HepG2 (cell line): ENCODE measurements at regions not wholly inside any gene's neighbourhood (a gene's known extent, or its start where the extent isn't known, plus 50 kb on each side); places are given as distances from the start of the nearest gene placed in this dataset.

Experiments
- ATAC-seq: fragments of 200-7000 bp; cut with Tn5 transposase; 3 replicates; pipeline ENCODE4 v1.9.1; 2020; ENCODE audit warnings: mild to moderate bottlenecking, moderate library complexity
- BruUV-seq: library from RNA; stranded (reverse); fragments of 400-500 nt; replicated peaks from 2 replicates; lab custom pipeline; 2021; lab: Mats Ljungman, UMichigan
- CTCF ChIA-PET: fragments of 300-600 bp; formaldehyde crosslinking; extraction: SDS; loops from one replicate; lab custom pipeline; 2021; ENCODE audit warnings: low total read pairs, inconsistent platforms, low intra/inter-chr PET ratio; lab: Yijun Ruan, JAX
- POLR2A ChIA-PET: fragments of 350-600 bp; sonication (Branson Sonifier 250); formaldehyde crosslinking; loops from one replicate; lab custom pipeline; 2020; ENCODE audit warnings: antibody characterized with exemption, inconsistent platforms; lab: Yijun Ruan, JAX
- DNase-seq: peaks from one replicate; pipeline ENCODE4 v3.0.0-alpha.2; 2015; ENCODE audit warnings: low spot score
- FAIRE-seq: peaks from 3 replicates; lab custom pipeline; 2011; peaks lifted over from hg19 to GRCh38; lab: Jason Lieb, UNC
- H2AFZ ChIP-seq: one replicate; pipeline ENCODE4 v1.6.1; 2011; ENCODE audit warnings: low read length, inconsistent platforms
- H3K27ac ChIP-seq: fragments of 300-600 bp; 3 replicates; pipeline ENCODE4 v1.8.0; 2011; ENCODE audit warnings: mixed run types, mild to moderate bottlenecking, mixed read lengths, low read length, inconsistent platforms; ENCODE audit not compliant: insufficient read depth; ENCODE audit errors: extremely low read length
- H3K27me3 ChIP-seq, 2 experiments: fragments of 200-600 bp in 1 of 2; 2 replicates in 1 of 2; 3 replicates in 1 of 2; pipeline versions ENCODE4 v1.6.0 to v1.8.0; 2011; ENCODE audit warnings: low read length in 2 of 2, mild to moderate bottlenecking in 2 of 2, moderate library complexity in 2 of 2, inconsistent platforms in 1 of 2; ENCODE audit not compliant: insufficient read depth in 2 of 2, control insufficient read depth in 1 of 2
- H3K36me3 ChIP-seq, 2 experiments: fragments of 200-600 bp in 1 of 2; replicated peaks in 1 of 2; 2 replicates in 1 of 2; 3 replicates in 1 of 2; pipeline versions ENCODE4 v1.5.1 to v1.8.0; 2011; ENCODE audit warnings: low read length in 2 of 2, inconsistent platforms in 1 of 2; ENCODE audit not compliant: insufficient read depth in 2 of 2, control insufficient read depth in 1 of 2
- H3K4me1 ChIP-seq: 2 replicates; pipeline ENCODE4 v1.5.1; 2012; ENCODE audit warnings: low read length, inconsistent platforms; ENCODE audit not compliant: insufficient read depth
- H3K4me2 ChIP-seq: 2 replicates; pipeline ENCODE4 v1.6.0; 2011; ENCODE audit warnings: low read depth, low read length, inconsistent platforms
- H3K4me3 ChIP-seq, 3 experiments: fragments of 200-600 bp in 1 of 3; sonication (generic), shearing (Covaris generic) in 1 of 3; replicated peaks in 1 of 3; 2 replicates each; pipeline ENCODE4 v1.5.1; 2011 to 2016; ENCODE audit warnings: low read length in 3 of 3, inconsistent platforms in 2 of 3, low read depth in 2 of 3, mild to moderate bottlenecking in 2 of 3, control low read depth in 1 of 3, mixed read lengths in 1 of 3; ENCODE audit not compliant: insufficient read depth in 1 of 3
- H3K79me2 ChIP-seq: one replicate; pipeline ENCODE4 v1.6.1; 2011; ENCODE audit warnings: low read length, inconsistent platforms; ENCODE audit not compliant: insufficient read depth
- H3K9ac ChIP-seq: 2 replicates; pipeline ENCODE4 v1.6.0; 2011; ENCODE audit warnings: mild to moderate bottlenecking, low read depth, low read length, inconsistent platforms; ENCODE audit not compliant: insufficient read depth
- H3K9me3 ChIP-seq: 2 replicates; pipeline ENCODE4 v1.5.1; 2012; ENCODE audit warnings: mild to moderate bottlenecking, low read length
- H4K20me1 ChIP-seq: 2 replicates; pipeline ENCODE4 v1.6.0; 2011; ENCODE audit warnings: inconsistent platforms, mild to moderate bottlenecking, low read length, moderate library complexity; ENCODE audit not compliant: insufficient read depth
- ELF3 ChIP-seq: IDR thresholded peaks from 2 replicates; pipeline ENCODE4 v1.6.1; 2016; ENCODE audit warnings: missing genetic modification reagents, missing compliant biosample characterization
- GRHL1 ChIP-seq: sonication (generic); formaldehyde crosslinking; conservative IDR thresholded peaks from 2 replicates; pipeline ENCODE4 v1.8.0; 2022; ENCODE audit warnings: missing genetic modification reagents
- MTA3 ChIP-seq: sonication (generic); formaldehyde crosslinking; IDR thresholded peaks from 2 replicates; pipeline ENCODE4 v1.4.0; 2020; ENCODE audit warnings: missing genetic modification reagents
- PITX1 ChIP-seq: sonication (generic); formaldehyde crosslinking; IDR thresholded peaks from 2 replicates; pipeline ENCODE4 v1.5.1; 2020; ENCODE audit warnings: mild to moderate bottlenecking, missing genetic modification reagents
- ZNF20 ChIP-seq: sonication (generic); formaldehyde crosslinking; IDR thresholded peaks from 2 replicates; pipeline ENCODE4 v1.4.0; 2020; ENCODE audit warnings: mild to moderate bottlenecking, moderate library complexity, missing genetic modification reagents
- ZNF510 ChIP-seq: sonication (generic); formaldehyde crosslinking; IDR thresholded peaks from 2 replicates; pipeline ENCODE4 v1.4.0; 2020; ENCODE audit warnings: low read depth, mild to moderate bottlenecking, missing genetic modification reagents
- WGBS: methylation state at CpG from one replicate; pipeline ENCODE4 v1.1.6; 2017; ENCODE audit warnings: low lambda C conversion rate; 5-methylcytosine and 5-hydroxymethylcytosine counted together
- in situ Hi-C: cut with HindIII; loops from 2 replicates; pipeline ENCODE4 v1.10.0; 2017; ENCODE audit warnings: low pct_unique_long_range_greater_than_20kb; ENCODE audit not compliant: extremely low pct_ligation_motif_present
- intact Hi-C: fragments of 100-400 bp; cut with micrococcal nuclease; formaldehyde crosslinking; loops from one replicate; pipeline ENCODE4 v1.10.0; 2022; ENCODE audit not compliant: unreplicated experiment
- TF ChIP-seq, protein P1 (sequence below): sonication (generic); formaldehyde crosslinking; IDR thresholded peaks from 2 replicates; pipeline ENCODE4 v1.5.0; 2020; ENCODE audit warnings: mild to moderate bottlenecking, missing genetic modification reagents
- TF ChIP-seq, protein P2 (sequence below): IDR thresholded peaks from 2 replicates; pipeline ENCODE4 v1.6.1; 2016; ENCODE audit warnings: low read depth, control low read depth

GRCh38 chr18:43393174-43393573 lies 115.9 kb upstream of the SYT4 start:
- ChIA-PET CTCF (no interaction called here), POLR2A (no interaction called here)
- FAIRE-seq (no peak), DNase-seq (no peak), ATAC-seq (no peak)
- H3K4me3 ChIP-seq: no peak overlapping the region
- TF ChIP-seq GRHL1 (CRISPR knock-in tag): no peak
- no peak for TF ChIP-seq ELF3 (CRISPR knock-in tag)
- no peak for TF ChIP-seq PITX1
- TF ChIP-seq, protein P1, sequence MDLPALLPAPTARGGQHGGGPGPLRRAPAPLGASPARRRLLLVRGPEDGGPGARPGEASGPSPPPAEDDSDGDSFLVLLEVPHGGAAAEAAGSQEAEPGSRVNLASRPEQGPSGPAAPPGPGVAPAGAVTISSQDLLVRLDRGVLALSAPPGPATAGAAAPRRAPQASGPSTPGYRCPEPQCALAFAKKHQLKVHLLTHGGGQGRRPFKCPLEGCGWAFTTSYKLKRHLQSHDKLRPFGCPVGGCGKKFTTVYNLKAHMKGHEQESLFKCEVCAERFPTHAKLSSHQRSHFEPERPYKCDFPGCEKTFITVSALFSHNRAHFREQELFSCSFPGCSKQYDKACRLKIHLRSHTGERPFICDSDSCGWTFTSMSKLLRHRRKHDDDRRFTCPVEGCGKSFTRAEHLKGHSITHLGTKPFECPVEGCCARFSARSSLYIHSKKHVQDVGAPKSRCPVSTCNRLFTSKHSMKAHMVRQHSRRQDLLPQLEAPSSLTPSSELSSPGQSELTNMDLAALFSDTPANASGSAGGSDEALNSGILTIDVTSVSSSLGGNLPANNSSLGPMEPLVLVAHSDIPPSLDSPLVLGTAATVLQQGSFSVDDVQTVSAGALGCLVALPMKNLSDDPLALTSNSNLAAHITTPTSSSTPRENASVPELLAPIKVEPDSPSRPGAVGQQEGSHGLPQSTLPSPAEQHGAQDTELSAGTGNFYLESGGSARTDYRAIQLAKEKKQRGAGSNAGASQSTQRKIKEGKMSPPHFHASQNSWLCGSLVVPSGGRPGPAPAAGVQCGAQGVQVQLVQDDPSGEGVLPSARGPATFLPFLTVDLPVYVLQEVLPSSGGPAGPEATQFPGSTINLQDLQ (CRISPR knock-in tag): no peak
- no peak for TF ChIP-seq ZNF20 (CRISPR knock-in tag)
- TF ChIP-seq, protein P2, sequence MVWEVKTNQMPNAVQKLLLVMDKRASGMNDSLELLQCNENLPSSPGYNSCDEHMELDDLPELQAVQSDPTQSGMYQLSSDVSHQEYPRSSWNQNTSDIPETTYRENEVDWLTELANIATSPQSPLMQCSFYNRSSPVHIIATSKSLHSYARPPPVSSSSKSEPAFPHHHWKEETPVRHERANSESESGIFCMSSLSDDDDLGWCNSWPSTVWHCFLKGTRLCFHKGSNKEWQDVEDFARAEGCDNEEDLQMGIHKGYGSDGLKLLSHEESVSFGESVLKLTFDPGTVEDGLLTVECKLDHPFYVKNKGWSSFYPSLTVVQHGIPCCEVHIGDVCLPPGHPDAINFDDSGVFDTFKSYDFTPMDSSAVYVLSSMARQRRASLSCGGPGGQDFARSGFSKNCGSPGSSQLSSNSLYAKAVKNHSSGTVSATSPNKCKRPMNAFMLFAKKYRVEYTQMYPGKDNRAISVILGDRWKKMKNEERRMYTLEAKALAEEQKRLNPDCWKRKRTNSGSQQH (CRISPR knock-in tag): no peak
- no peak for TF ChIP-seq ZNF510 (CRISPR knock-in tag)
- TF ChIP-seq MTA3 (CRISPR knock-in tag): no peak
- no peak overlapping the region for H3K9ac ChIP-seq
- H3K36me3 ChIP-seq: no peaks in the 10 kb centered on the region
- 19% methylated on average over 2 of the region's 2 CpGs for WGBS
- H4K20me1 ChIP-seq: no peaks in the 10 kb centered on the region
- H3K4me1 ChIP-seq: no peaks in the 10 kb centered on the region
- intact Hi-C loops: loop anchor here (10.0 kb wide), 1 partner anchor 1278 kb away; no protein-coding TSS in a partner anchor
- H3K9me3 ChIP-seq: no peaks in the 10 kb centered on the region
- no TSS peak for BruUV-seq
- no peaks in the 10 kb centered on the region for H3K27me3 ChIP-seq
- no peaks in the 10 kb centered on the region for H3K79me2 ChIP-seq
- no peak overlapping the region for H3K27ac ChIP-seq
- in situ Hi-C loops: no loop called here
- no peak overlapping the region for H3K4me2 ChIP-seq
- no peak overlapping the region for H2AFZ ChIP-seq
